GM04503 (cell line): ENCODE measurements at regions not wholly inside any gene's neighbourhood (a gene's known extent, or its start where the extent isn't known, plus 50 kb on each side); places are given as distances from the start of the nearest gene placed in this dataset.

Source experiments
- DNase-seq: peaks from one replicate; pipeline ENCODE4 v3.0.0-alpha.2; 2012; ENCODE audit warnings: low read depth

DNA sequence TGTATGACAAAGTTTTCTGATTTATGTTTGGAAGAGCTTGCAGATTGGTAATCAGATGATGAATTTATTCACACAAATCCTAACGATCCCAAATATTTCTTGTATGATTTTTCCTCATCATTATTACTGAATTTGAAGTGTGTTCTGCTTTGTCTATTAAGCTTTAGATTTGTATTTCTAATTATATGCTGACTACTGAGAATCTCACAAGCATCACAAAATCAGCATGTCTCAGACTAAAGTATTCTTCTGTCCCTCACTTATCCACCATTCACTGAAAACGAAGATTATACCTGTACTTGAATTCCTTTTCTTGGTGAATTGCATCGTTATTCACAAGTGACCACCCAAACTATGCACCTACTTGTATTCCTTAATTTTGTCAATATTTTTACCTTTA lies 796.3 kb upstream of the MAP3K7 start:
- DNase-seq = no peak

DNA sequence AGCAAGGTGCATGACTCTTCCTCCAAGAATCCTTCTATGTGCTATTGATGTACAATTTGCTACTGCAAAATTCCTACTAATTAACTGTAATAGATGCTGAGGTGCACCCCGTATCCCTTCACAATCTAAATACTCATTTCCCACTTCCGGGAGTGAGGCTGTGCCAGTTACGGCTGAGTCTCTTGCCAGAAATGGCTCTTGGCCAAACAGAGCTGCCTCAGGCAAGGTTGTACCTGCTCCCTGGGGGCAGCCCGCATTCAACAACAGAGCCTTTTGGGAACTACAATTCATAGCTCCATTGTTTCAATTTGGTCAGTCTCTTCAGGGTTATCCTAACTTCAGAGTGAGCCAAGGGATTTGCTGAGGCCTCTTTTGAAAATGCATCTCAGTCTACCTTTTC lies 789.8 kb upstream of the MAP3K7 start:
- DNase-seq = no peak

DNA sequence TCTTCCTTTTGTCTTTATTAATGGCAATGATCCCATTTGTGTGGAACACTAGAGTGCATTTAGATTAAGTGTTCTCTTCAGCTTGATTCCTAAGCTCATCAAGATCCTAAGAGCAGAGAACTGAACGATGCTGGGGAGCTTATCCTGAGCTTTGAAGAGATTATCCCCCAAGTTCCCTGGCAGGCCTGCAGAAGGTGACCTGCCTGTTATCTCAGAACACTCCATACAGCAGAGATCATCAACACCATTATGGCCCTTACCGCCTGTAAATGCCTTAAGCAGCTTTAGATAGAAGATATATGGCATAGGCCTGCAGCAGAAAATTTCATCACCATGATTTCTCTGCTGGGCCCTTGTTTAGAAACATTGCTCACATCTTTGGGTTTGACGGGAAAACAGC lies 779.9 kb upstream of the MAP3K7 start:
- no peak for DNase-seq

DNA sequence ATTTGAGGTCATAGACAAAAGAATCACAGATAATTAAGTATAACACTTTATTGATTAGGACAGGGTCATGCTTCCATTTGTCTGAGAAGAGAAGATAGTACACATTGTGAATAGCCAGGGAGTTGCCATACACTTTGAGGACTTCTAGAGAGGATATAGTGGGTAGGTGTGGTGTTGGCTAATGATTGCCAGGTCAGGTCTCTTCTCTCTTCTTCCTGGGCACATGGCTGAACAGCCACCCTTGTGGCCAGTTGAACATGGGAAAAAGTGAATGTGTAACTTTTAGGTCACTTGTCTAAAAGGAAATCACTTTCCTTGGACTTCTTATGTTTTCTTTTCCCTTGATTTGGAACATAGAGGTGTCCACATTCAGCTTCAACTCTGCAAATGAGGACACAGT lies 772.1 kb upstream of the MAP3K7 start:
- no peak for DNase-seq

DNA sequence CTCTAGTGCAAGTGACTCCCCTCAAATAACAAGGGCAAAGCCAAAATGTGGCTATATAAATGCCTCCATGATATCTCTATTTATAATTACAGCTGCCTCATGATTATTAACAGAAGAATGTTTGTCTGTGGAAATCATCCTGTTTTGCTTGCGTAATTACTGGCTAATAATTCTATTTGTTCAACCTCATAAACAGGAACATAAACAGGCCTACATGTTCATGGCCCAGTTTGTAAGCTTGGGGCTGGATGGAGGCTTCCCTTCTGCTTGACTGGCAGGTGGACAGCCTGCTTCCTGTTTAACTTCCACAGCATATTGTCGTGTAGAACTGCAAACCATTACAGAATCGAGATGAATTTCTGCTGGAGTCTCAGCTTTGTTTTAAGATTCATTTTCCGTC lies 766.0 kb upstream of the MAP3K7 start:
- no peak for DNase-seq

DNA sequence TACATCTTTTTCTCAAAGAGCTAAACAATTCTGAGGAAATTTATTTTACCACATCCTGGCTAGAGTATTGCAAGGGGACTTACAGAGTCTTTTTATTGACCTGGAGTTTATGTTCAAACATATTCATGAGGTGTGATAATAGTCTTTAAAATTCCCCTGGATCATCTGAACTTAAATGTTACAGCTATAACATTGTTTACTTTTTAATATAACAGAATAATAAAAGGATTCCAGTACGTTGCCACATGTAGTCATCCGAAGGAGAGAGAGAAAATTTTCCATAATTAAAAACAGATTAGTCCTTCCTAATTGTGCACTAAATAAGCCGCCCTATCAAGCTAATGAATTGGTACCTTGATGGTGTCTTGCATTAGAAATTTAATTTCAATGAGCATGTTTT lies 765.4 kb upstream of the MAP3K7 start:
- no peak for DNase-seq

DNA sequence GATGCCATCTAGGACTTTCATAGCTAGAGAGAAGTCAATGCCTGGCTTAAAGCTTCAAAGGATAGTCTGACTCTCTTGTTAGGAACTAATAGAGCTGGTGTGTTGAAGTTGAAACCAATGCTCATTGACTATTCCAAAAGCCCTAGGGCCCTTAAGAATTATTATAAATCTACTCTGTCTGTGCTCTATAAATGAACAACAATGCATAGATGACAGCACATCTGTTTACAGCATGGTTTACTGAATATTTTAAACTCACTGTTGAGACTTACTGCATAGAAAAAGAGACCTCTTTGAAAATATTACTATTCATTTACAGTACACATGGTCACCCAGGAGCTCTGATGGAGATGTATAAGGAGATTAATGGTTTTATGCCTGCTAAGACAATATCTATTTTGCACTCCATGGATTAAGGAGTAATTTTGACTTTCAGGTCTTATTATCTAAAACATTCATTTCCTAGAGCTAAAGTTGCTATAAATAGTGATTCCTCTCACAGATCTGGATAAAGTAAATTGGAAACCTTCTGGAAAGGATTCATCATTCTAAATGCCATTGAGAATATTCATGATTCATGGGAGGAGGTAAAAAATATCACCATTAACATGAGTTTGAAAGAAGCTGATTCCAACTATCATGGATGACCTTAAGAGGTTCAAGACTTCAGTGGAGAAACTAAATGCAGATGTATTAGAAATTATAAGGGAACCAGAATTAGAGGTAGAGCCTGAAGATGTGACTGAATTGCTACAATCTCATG lies 763.5 kb upstream of the MAP3K7 start:
- no peak for DNase-seq

DNA sequence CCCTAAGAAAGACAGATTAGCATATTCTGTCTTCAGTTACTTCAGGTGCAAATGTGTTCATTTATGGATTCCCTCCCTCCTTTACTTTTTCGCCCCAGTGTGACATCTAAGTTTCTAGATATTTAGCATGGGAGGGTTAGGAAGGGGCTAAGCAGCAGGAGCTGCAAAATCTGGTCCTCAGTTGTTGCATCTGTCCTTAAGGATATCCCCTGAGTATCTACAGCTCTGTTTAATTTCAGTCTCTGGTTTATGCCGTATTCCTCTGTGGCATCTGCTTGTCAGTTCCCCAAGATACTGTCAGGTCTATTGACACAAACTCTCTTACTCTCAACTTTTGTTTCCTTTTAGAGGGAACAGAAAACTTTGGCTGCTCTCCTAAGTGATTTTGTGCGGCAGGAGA lies 754.6 kb upstream of the MAP3K7 start:
- DNase-seq = no peak

DNA sequence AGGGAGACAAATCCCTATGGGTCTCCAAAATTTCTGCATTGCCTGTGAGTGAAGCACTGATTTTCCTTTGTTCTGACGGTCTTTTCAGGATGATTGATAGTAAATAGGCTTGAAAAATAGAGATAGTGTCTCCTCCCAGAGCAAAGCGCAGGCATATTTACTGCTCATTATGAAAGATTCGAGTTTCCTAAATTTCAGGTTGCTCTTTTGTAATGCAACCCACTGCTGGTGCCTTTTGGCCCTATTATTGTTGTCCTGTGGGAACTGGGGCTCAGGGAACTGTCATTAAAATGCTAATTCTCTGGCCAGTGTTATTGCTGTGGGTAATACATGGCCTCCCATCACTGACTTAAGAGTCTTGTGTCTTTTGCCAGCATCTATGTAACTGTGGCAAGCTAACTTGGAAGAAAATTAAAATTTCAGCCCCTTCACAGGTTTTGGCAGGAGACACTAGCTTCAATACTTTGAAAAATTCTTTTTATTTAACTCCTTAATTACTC lies 754.1 kb upstream of the MAP3K7 start:
- DNase-seq = no peak

DNA sequence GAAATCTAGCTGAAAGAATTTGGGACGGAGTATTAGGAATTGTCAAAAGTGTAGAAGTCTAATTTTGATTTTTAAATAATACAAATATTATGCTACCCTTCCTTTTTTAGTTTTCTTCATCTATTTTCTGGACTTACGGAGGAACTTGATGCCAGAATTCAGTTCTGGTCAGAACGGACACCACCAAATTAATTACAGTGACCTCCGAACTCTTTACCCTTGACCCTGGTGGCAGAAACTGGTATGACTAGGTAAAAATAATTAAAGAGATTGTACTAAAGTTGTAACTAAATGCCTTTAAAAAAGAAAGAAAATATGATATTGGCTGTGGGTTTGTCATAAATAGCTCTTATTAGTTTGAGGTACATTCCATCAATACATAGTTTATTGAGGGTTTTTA lies 751.1 kb upstream of the MAP3K7 start:
- no peak for DNase-seq

DNA sequence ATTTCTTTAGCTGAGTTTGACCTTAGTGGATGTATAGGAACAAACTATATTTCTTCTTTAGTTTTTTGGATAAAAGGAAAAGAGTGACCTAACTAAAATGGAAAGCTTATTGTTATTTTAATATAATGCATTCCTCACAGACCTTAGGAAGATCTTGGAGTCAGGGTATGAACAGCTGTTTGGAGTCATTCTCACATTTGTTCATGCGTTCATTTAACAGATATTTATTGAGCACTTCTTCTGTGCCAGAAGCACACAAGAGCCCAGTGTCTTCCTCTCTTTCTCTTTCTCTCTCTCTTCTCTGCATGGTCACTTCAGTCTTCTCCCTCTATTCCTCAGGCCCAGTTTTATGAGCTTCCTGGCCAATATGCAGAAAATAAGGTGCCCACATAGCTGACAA lies 744.0 kb upstream of the MAP3K7 start:
- DNase-seq = no peak

DNA sequence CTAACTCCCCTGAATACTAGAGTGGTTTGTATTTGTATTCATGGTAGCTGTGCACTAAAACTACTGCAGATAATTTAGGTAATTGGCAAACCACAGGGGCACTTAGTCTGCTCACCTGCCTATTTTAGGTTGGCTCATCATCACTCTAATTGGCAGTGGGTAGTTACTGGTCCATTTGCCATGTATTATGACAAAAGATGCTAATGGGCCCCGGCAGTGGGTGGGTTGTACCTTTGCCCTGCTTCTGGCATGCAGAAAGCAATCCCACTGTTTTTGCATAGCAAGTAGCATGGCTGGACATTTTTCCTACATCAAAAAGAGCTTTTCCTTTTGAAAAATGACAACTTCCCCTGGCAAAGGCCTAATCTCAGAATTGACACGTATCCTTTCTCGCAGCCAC lies 741.4 kb upstream of the MAP3K7 start:
- DNase-seq = no peak

DNA sequence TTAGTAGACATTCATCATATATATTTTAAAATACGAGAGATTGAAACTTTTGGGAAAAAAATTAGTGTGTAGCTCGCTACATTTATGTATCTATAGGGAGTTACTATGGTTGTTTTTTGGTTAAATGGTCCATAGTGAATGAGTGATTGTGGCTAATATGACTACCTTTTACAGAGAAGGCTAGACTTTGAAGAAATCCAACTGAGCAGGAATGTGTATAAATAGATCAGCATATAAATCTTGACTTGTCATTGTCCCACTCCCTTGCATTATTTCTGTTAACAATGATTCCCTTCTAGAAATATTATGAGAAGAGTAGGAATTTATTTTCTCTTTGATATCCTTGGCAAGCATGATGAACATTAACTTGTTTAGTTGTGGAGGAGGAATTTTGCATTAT lies 737.8 kb upstream of the MAP3K7 start:
- DNase-seq = no peak

DNA sequence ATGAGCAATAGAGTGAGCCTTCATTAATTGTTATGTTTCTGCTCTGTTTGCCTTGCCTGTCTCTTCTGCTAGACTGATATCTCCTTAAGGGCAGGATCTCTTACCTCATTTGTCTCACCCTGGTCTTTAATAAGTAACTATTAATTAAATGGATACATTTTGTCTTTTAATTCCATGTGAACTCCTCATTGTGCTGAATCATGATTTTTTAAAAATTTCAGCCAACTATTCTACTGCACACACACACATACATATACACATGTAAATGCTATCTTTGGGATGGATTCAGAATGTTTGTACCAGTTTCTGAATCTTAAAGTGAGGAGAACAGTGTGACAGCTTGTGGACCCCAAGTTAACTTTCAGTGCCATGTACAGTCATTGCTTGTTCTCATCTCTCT lies 731.1 kb upstream of the MAP3K7 start:
- DNase-seq = no peak

DNA sequence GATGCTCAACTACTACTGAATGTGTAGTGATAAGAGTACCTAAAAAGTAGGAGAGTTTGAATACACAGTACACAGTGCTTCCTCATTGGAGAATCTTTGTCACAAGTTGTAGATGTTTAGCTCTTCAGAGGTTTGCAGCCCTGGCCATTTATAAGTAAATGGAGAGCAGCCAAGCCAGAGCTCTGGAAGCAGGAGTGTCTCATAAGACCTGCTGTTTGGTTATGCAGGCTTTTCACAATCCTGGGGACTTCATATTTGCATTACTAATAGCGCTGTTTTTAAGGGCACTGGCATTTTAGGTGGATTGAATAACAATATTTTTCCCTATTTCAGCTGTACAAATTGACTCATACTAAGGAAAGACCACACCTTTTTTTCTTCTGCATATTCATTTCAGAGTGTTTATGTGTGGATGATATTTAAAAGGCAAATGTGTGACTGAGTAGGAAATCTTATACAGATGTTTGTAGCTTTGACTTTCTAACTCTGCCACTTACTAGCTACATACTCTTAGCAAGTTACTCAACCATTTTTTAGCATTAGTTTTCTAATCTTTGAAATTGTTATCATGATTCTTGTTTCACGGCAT lies 730.5 kb upstream of the MAP3K7 start:
- DNase-seq = no peak

DNA sequence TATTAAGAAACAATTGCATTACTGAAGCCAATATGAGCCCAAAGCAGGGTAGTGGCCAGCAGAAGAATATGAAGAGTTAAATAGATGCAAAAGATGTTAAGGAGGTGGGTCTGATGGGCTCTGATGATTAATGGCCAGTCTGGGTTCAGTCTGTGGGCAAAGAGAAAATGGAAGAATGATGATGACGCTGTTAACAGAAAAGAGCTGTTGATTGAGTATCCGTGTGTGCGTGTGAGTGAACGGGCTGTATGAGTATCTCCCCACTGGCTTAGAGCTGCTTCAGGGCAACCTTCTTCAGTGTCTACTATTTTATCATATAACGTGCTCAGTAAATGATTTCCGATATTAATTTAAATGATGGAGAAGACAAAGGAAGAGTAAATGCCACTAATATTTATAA lies 723.3 kb upstream of the MAP3K7 start:
- DNase-seq = no peak

DNA sequence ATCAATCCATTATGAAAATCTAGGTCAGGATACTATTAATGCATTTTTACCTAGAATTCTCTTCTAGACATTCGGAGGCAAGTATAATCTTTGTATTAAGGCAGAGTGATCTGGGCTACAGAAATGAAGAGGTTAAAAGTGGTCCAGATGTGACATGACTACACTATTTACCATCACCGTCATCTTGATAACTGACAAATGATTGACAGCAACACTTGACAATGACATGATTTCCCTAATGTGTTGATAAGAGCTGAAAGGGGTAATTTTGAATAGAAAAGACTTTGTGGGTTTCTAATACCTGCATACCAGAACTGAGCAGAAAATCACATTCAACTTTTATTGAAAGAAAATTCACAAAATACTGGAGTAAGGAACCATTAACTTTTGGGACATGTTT lies 718.9 kb upstream of the MAP3K7 start:
- no peak for DNase-seq

DNA sequence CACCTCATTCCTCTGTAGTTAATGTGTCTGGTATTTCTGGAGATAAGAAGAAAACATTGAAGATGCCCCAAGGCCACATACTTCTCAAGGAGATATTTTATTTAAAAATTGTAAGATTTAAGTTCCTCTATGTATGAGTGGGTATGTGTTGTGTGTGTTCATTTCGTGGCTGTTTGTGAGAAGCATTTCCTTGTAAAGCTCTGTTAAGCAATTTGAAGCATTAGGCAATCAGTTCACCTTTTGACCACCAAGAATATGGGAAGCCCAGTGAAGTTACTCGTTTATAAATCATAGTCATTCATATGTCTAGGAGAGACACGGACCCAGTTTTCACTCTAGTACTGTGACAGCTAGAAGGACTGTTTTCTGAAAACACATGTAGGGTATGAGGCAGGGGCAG lies 717.6 kb upstream of the MAP3K7 start:
- no peak for DNase-seq

DNA sequence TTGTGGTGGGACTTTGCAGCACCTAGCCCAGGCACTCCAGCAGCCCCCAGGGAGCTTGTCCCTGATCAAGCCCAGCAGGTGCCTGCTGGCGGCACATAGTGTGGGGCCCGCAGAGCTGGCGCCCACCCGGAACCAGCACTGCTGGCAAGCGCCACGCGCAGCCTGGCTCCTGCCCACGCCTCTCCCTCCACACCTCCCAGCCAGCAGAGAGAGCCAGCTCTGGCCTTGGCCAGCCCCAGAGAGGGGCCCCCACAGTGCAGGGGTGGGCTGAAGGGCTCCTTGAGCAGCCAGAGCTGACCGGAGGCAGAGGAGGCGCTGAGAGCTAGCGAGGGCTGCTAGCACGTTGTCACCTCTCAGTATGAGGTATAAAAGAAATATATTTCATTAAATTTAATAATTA lies 716.5 kb upstream of the MAP3K7 start:
- DNase-seq = no peak

DNA sequence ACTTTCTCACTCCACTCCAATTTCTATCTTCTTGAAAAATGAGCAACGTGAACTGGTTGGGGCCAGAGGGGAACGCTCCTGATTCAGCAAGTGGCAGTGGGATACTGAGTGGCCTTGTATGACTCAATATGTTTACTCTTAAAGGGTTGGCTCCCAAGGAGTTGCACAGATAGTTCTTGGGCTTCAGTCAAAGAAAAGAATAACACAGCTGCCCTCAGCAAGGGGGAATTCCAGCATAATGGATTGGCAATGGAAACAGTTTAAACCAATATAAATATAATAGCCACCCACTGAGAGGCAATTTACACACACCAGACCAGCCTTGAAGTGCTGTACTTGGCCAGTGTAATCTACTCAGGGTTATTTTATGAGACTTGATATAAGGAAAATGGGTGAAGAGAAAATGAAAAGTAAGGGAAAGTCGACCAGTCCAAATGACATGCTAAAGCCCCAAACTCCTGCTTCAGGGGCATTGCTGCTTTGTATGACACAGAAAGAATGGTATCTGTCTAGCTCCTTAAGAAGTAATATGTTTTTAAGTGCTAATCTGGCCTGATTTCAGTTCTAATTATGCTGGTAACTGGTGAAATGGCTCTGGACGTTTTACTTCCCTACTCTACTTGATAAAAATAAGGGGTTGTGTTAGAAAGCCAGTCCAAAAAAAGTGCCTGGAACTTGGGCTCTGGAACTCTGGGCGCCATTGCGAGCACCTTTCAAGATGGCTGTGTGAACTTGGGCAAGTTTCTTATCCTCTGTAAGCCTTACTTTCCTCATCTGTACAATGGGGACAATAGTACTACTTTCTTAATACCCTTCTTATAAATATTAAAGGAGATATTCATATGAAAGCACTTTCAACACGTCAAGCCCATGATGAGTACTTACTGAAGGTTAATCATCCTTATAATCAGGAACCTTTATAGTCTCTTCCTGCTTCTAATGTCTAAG lies 712.9 kb upstream of the MAP3K7 start:
- DNase-seq = no peak

DNA sequence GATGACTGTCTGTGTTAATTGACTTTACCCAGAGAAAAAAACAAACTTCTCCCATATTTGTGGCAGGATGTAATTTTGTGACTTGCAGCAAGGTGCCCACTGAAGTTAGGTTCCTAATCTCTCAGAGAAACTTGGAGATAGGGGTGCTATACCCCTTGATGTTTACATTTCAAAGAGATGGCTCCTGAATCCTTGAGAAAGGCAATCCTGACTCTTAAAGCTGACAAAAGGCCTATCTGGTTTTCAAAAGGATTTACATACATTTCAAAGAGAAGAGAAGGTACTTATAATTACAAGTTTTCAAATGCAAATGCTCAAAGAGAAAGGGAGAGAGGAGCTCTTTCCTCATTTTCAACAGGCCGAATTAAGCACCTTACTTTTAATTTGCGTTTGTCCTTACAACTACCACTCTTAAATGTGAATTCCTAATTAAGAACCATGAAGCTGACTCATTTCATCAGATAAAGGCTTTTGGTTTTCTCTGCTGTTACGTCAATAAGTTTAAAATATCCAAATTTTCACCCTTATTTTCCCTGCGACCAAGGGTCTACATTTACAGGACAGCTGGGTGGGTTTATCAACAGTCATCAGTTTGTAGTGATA lies 711.8 kb upstream of the MAP3K7 start:
- no peak for DNase-seq

DNA sequence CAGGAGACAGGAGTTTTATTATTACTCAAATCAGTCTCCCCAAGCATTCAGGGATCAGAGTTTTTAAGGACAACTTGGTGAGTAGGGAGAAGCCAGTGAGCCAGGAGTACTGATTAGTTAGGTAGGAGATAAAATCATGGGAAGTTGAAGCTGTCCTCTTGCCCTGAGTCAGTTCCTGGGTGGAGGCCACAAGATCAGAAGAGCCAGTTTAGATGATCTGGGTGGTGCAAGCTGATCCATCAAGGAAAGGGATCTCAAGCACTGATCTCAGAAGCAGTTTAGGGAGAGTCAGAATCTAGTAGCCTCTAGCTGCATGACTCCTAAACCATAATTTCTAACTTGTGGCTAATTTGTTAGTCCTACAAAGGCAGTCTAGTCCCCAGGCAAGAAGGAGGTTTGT lies 706.5 kb upstream of the MAP3K7 start:
- DNase-seq = no peak

DNA sequence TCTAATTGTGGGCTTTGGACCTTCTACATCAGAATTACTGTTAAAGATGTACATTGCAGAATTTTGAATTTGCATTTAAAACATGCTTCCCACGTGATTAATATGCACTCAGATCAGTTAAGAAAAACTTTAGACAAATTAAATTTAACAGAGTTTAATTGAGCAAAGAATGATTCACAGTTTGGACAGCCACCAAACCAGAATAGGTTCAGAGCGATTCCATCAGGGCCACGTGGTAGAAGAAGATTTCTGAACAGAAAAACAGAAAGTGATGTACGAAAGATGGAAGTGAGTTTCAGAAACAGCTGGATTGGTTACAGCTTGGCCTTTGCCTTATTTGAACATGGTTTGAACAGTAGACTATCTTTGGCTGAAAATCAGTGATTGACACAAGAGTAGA lies 704.2 kb upstream of the MAP3K7 start:
- DNase-seq = no peak
